Large intestine (tissue), 3 donors: ENCODE measurements at regions not wholly inside any gene's neighbourhood (a gene's known extent, or its start where the extent isn't known, plus 50 kb on each side); places are given as distances from the start of the nearest gene placed in this dataset.

ENCODE experiments used
- DNase-seq, 2 donors: peaks; one replicate each; pipeline versions ENCODE4 v3.0.0 to v3.0.0-alpha.2; 2013
- H3K27ac ChIP-seq: one replicate; pipeline ENCODE4 v1.5.1; 2013; ENCODE audit warnings: low read length
- H3K27me3 ChIP-seq: 2 replicates; pipeline ENCODE4 v1.6.1; 2013; ENCODE audit warnings: low read length; ENCODE audit not compliant: control insufficient read depth, insufficient read depth
- H3K36me3 ChIP-seq: 2 replicates; pipeline ENCODE4 v1.6.1; 2013; ENCODE audit warnings: low read length; ENCODE audit not compliant: control insufficient read depth, insufficient read depth
- H3K4me1 ChIP-seq: one replicate; pipeline ENCODE4 v1.6.1; 2013; ENCODE audit warnings: low read length; ENCODE audit not compliant: control insufficient read depth, insufficient read depth
- H3K4me3 ChIP-seq: one replicate; pipeline ENCODE4 v1.5.1; 2013; ENCODE audit warnings: low read length
- H3K9me3 ChIP-seq: one replicate; pipeline ENCODE4 v1.6.1; 2013; ENCODE audit warnings: mild to moderate bottlenecking, low read depth, low read length, moderate library complexity; ENCODE audit not compliant: control insufficient read depth
- WGBS: methylation state at CpG from one replicate; pipeline ENCODE4 v1.1.5; 2013; ENCODE audit warnings: low lambda C conversion rate; ENCODE audit not compliant: insufficient coverage; 5-methylcytosine and 5-hydroxymethylcytosine counted together

- H3K4me1 ChIP-seq, result no peaks in the 10 kb centered on the region
These were observed 186.7 kb downstream of the CRPPA start for GRCh38 chr7:16234493-16235146.

GRCh38 chr7:16233517-16233916, 187.8 kb downstream of the CRPPA start:
- H3K36me3 ChIP-seq, result no peaks in the 10 kb centered on the region
- H3K4me1 ChIP-seq, result no peaks in the 10 kb centered on the region
- peaks cover 8% of the 10 kb centered on the region for H3K9me3 ChIP-seq
- no peak for DNase-seq
- H3K27ac ChIP-seq, result no peak overlapping the region
- WGBS, result 100% methylated on average over 1 of the region's 2 CpGs
- no peak overlapping the region for H3K4me3 ChIP-seq
- H3K27me3 ChIP-seq, result no peaks in the 10 kb centered on the region

More at GRCh38 chr7:16234493-16235146, 186.7 kb downstream of the CRPPA start:
- no peak overlapping the region for H3K4me3 ChIP-seq
- H3K9me3 ChIP-seq, result peaks cover 8% of the 10 kb centered on the region
- DNase-seq, result no peak
- WGBS, result no CpG with 5 or more reads among the region's 2 CpGs
- no peaks in the 10 kb centered on the region for H3K36me3 ChIP-seq
- H3K27ac ChIP-seq, result no peak overlapping the region
- no peaks in the 10 kb centered on the region for H3K27me3 ChIP-seq

GRCh38 chr7:16232273-16232672, 189.1 kb downstream of the CRPPA start:
- no peaks in the 10 kb centered on the region for H3K27me3 ChIP-seq
- H3K4me1 ChIP-seq, result no peaks in the 10 kb centered on the region
- DNase-seq, result no peak
- peaks cover 8% of the 10 kb centered on the region for H3K9me3 ChIP-seq
- no peak overlapping the region for H3K4me3 ChIP-seq
- no peak overlapping the region for H3K27ac ChIP-seq
- no CpG with 5 or more reads among the region's 1 CpG for WGBS
- H3K36me3 ChIP-seq, result no peaks in the 10 kb centered on the region

GRCh38 chr7:16223963-16224707, 197.2 kb downstream of the CRPPA start:
- Histone ChIP-seq H3K4me3 (no peak overlapping the region), H3K36me3 (no peaks in the 10 kb centered on the region), H3K27me3 (no peaks in the 10 kb centered on the region), H3K4me1 (no peaks in the 10 kb centered on the region), H3K9me3 (no peaks in the 10 kb centered on the region), H3K27ac (no peak overlapping the region)
- DNase-seq, result no peak
- 82% methylated on average over 4 of the region's 8 CpGs for WGBS

- Histone ChIP-seq H3K4me3 (no peak overlapping the region), H3K9me3 (no peaks in the 10 kb centered on the region), H3K4me1 (peaks cover 23% of the 10 kb centered on the region), H3K36me3 (no peaks in the 10 kb centered on the region), H3K27ac (peak overlapping the region; percentile 81), H3K27me3 (no peaks in the 10 kb centered on the region)
- no CpG with 5 or more reads among the region's 3 CpGs for WGBS
- peak; percentile 61 to 90 for DNase-seq
These were observed 208.7 kb downstream of the CRPPA start for GRCh38 chr7:16212610-16213009.

- no peaks in the 10 kb centered on the region for H3K27me3 ChIP-seq
- 80% methylated on average over 1 of the region's 4 CpGs for WGBS
- peak overlapping the region; percentile 81 for H3K27ac ChIP-seq
- no peaks in the 10 kb centered on the region for H3K36me3 ChIP-seq
- no peaks in the 10 kb centered on the region for H3K9me3 ChIP-seq
- H3K4me1 ChIP-seq, result peaks cover 23% of the 10 kb centered on the region
- no peak overlapping the region for H3K4me3 ChIP-seq
- no peak for DNase-seq
These were observed 209.3 kb downstream of the CRPPA start for GRCh38 chr7:16212032-16212431.

- Histone ChIP-seq H3K36me3 (no peaks in the 10 kb centered on the region), H3K27ac (no peak overlapping the region), H3K4me1 (peaks cover 23% of the 10 kb centered on the region), H3K9me3 (no peaks in the 10 kb centered on the region), H3K4me3 (no peak overlapping the region), H3K27me3 (no peaks in the 10 kb centered on the region)
- DNase-seq, result peak in 1 of 2 donors; percentile 66
- no CpG with 5 or more reads among the region's 6 CpGs for WGBS
These were observed 209.9 kb downstream of the CRPPA start for GRCh38 chr7:16211402-16211925.

- no CpG with 5 or more reads among the region's 2 CpGs for WGBS
- Histone ChIP-seq H3K4me1 (peaks cover 23% of the 10 kb centered on the region), H3K27me3 (no peaks in the 10 kb centered on the region), H3K27ac (no peak overlapping the region), H3K36me3 (no peaks in the 10 kb centered on the region), H3K9me3 (no peaks in the 10 kb centered on the region), H3K4me3 (no peak overlapping the region)
- DNase-seq, result no peak
These were observed 211.2 kb downstream of the CRPPA start for GRCh38 chr7:16210171-16210570.

- Histone ChIP-seq H3K4me3 (no peak overlapping the region), H3K27me3 (no peaks in the 10 kb centered on the region), H3K36me3 (no peaks in the 10 kb centered on the region), H3K27ac (no peak overlapping the region), H3K9me3 (no peaks in the 10 kb centered on the region), H3K4me1 (peaks cover 12% of the 10 kb centered on the region)
- WGBS, result no CpG with 5 or more reads among the region's 2 CpGs
- DNase-seq, result no peak
These were observed 214.0 kb downstream of the CRPPA start for GRCh38 chr7:16207321-16207720.

GRCh38 chr7:16205466-16205865, 215.9 kb downstream of the CRPPA start:
- H3K36me3 ChIP-seq, result no peaks in the 10 kb centered on the region
- no peak for DNase-seq
- no peaks in the 10 kb centered on the region for H3K9me3 ChIP-seq
- no peaks in the 10 kb centered on the region for H3K27me3 ChIP-seq
- no peaks in the 10 kb centered on the region for H3K4me1 ChIP-seq
- H3K4me3 ChIP-seq, result no peak overlapping the region
- WGBS, result 100% methylated on average over 2 of the region's 2 CpGs
- H3K27ac ChIP-seq, result no peak overlapping the region
